HG03103 (cell line): ENCODE measurements at regions not wholly inside any gene's neighbourhood (a gene's known extent, or its start where the extent isn't known, plus 50 kb on each side); places are given as distances from the start of the nearest gene placed in this dataset.
"Not testable (repeated sequence)": the region's sequence is repeated elsewhere in the genome, so short reads cannot be mapped to it uniquely, and the experiment has no call there.

Experiments used
- ATAC-seq: cut with Tn5 transposase; IDR thresholded peaks from one replicate; pipeline ENCODE4 v1.9.1; 2021; ENCODE audit warnings: low read depth; ENCODE audit not compliant: unreplicated experiment

- ATAC-seq, result peak; percentile 28
These were observed 196.9 kb downstream of the ALG10 start for GRCh38 chr12:34219046-34219770.

DNA sequence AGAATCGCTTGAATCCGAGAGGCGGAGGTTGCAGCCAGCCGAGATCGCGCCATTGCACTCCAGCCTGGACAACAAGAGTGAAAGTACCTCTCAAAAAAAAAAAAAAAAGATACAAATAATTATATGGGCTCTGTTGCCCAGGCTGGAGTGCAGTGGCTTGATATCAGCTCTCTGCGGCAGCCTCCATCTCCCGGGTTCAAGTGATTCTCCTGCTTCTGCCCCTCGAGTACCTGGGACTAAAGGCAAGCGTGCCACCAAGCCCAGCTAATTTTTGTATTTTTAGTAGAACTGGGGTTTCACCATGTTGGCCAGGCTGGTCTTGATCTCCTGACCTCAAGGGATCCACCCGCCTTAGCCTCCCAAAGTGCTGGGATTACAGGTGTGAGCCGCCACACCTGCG lies 197.8 kb downstream of the ALG10 start:
- ATAC-seq, result not testable (repeated sequence)

DNA sequence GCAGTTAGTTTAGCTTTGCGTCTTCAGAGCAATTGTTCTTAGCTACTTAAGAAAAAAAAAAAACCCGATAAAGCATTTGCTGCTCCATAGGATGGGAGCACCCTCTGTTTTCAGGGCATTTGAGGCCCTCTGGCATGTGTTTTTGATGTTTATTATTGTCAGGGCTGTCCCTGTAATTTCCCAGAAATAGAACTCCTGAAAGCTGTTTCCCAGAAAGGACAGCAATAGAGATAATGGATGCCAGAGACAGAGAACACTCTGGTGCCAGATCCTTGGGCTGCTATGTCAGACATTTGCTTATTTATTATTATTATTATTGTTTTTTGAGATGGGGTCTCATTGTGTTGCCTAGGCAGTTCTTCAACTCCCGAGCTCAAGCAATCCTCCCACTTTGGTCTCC lies 201.3 kb downstream of the ALG10 start:
- no peak for ATAC-seq

GRCh38 chr12:34226044-34226443 lies 203.7 kb downstream of the ALG10 start:
- not testable (repeated sequence) for ATAC-seq

- ATAC-seq, result not testable (repeated sequence)
These were observed 205.8 kb downstream of the ALG10 start for GRCh38 chr12:34228046-34228445.

- ATAC-seq, result not testable (repeated sequence)
These were observed 206.7 kb downstream of the ALG10 start for GRCh38 chr12:34229033-34229432.

GRCh38 chr12:34233618-34234017 lies 211.3 kb downstream of the ALG10 start:
- ATAC-seq, result no peak

GRCh38 chr12:34236073-34236472 lies 213.8 kb downstream of the ALG10 start:
- ATAC-seq, result no peak

- no peak for ATAC-seq
These were observed 222.3 kb downstream of the ALG10 start for GRCh38 chr12:34244608-34245007.

DNA sequence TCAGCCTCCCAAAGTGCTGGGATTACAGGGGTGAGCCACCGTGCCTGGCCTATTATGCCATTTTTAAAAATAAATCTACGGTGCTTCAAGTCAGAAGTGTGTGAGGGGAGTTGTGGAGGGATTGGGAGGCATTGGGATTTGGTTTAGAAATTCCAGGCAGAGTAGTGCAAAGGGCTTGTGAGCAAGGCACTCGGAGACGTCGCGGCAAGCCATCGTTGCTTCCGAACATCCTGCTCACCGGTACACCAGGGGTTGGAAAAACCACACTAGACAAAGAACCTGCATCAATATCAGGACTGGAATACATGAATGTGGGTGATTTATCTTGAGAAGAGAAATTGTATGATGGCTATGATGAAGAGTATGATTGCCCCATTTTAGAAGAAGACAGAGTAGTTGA lies 227.0 kb downstream of the ALG10 start:
- no peak for ATAC-seq

DNA sequence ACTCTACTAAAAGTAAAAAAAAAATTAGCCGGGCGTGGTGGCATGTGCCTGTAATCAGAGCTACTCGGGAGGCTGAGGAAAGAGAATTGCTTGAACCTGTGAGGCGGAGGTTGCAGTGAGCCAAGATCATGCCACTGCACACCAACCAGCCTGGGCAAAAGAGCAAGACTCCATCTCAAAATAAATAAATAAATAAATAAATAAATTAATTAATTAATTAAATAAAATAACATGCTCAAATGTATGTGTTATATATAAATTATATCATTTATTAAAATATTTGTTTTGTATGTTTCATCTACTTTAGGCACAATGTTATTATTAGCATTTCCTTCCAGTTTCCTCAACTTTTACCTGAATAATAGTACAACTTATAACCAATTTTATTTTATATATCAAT lies 229.6 kb downstream of the ALG10 start:
- ATAC-seq, result not testable (repeated sequence)

DNA sequence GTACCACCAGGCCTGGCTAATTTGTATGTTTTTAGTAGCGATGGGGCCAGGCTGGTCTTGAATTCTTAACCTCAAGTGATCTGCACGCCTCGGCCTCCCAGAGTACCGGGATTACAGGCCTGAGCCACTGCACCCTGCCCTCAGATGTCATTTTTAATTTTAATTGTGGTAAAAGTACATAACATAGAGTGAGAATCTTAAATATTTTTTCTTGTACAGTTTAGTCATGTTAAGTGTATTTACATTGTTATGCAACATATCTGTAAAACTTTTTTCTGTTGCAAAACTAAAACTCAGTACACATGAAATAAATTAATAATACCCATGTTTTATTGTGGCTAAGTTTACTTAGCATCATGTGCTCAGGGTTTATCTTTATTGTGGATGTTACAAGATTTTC lies 231.4 kb downstream of the ALG10 start:
- no peak for ATAC-seq

DNA sequence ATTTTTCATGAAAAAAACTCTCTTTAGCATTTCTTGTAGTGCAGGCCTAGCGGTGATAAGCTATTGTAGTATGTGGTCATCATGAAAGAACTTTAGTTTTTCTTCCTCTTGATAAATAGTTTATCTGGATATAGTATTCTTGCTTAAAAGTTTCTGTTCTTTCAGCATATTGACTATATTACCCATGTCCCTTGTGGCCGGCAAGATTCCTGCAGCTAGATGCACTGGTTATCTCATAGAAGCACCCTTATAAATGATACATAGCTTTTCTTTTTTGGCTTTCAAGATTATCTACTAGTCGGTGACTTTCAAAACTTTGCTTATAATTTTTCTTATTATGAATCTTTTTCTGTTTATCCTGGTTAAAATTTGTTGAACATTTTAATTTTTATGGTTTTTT lies 234.8 kb downstream of the ALG10 start:
- ATAC-seq, result no peak

DNA sequence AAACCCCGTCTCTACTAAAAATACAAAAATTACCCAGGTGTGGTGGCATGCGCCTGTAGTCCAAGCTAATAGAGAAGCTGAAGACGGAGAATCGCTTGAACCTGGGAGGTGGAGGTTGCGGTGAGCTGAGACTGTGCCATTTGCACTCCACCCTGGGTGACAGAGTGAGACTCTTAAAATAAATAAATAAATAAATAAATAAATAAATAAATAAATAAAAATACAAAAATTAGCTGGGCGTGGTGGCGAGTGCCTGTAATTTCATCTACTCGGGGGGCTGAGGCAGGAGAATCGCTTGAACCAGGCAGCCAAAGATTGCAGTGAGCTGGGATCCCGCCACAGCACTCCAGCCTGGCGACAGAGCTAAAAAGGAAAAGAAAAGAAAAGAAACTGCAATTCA lies 239.8 kb downstream of the ALG10 start:
- ATAC-seq, result not testable (repeated sequence)

DNA sequence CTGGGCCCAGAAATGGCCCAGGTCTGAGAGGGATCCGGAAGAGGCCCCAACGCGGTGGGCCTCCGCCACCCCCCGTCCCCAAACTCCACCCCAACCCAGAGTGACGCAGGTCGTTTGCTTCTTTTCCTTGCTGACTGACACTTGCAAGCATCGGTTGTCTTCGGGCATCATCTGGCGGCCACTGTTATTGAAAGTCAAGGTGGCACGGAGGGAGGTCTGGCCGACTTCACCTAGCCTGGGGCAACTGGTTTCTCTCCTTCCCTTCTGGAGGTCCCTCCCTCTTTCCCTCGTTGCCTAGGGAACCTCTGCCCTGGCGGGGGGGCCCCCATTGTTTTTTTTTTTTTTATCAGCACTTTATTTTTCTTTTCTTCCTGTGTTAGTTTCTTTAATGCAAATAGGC lies 241.8 kb downstream of the ALG10 start:
- no peak for ATAC-seq

DNA sequence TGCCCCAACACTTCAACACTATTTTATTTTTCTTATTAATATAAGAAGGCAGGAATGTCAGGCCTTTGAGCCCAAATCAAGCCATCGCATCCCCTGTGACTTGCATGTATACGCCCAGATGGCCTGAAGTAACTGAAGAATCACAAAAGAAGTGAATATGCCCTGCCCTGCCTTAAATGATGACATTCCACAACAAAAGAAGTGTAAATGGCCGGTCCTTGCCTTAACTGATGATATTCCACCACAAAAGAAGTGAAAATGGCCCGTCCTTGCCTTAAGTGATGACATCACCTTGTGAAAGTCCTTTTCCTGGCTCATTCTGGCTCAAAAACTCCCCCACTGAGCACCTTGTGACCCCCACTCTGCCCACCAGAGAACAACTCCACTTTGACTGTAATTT lies 251.4 kb downstream of the ALG10 start:
- not testable (repeated sequence) for ATAC-seq

DNA sequence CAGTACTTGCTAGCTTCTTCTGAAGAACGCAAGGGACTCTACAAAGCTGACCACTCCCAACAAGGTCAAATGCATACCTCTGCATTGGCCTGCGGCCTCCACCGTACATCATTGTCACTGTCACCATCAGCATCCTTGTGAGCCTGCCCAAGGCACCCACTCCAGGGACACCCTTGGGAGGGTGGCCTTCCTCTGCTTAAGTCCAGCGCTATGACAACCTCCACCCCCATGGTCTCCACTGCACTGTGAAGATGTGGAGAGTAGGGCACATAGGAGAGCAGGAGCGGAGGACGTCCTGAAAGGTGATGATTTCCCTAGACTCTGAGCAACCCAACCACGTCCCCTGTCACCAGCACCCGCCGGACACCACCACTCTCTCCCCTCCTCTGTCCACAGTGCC lies 252.8 kb downstream of the ALG10 start:
- no peak for ATAC-seq

DNA sequence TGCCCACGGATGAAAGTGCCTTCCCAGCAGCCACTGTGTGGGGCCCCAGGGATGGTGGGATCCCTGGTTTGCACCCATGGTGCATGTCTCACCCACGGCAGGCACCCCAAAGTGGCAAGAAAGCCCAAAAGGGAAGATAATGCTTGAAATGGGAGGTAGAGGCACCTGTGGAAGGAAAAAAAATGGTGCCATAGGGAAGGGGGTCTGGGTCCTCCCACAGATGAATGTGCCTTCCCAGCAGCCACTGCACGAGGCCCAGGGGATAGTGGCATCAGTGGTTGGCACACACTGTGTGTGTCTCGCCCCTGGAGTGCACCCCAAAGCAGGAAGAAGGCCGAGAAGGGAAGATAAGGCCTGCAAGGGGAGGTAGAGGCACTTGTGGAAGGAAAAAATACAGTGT lies 264.2 kb downstream of the ALG10 start:
- ATAC-seq, result no peak

GRCh38 chr12:34286934-34287333 lies 264.6 kb downstream of the ALG10 start:
- no peak for ATAC-seq

DNA sequence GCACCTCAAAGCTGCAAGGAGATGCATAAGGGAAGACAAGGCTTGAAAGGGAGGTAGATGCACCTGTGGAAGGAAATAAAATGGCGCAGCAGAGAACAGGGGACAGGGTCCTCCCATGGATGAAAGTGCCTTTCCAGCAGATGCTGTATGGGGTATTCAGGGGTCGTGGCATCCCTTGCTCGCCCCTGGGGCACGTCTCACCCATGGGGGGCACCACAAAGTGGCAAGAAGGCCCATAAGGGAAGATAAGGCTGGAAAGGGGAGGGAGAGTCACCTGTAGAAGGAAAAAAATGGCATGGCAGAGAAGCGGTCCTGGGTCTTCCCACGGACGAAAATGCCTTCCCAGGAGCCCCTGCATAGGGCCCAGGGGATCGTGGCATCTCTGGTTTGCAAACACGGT lies 265.1 kb downstream of the ALG10 start:
- no peak for ATAC-seq

- ATAC-seq, result no peak
These were observed 266.0 kb downstream of the ALG10 start for GRCh38 chr12:34287986-34288962.

GRCh38 chr12:34288963-34289345 lies 266.7 kb downstream of the ALG10 start:
- ATAC-seq, result no peak
